HL-60 (cell line): ENCODE measurements at regions not wholly inside any gene's neighbourhood (a gene's known extent, or its start where the extent isn't known, plus 50 kb on each side); places are given as distances from the start of the nearest gene placed in this dataset.

Source experiments
- DNase-seq, 2 experiments: peaks; one replicate each; pipeline ENCODE4 v3.0.0-alpha.2; 2010 to 2020; ENCODE audit warnings: low read depth in 1 of 2, low spot score in 1 of 2
- H3K27ac ChIP-seq: fragments of 250-450 bp; sonication (Bioruptor Pico); replicated peaks from 2 replicates; pipeline ENCODE4 v1.5.1; 2020; ENCODE audit warnings: mild to moderate bottlenecking, moderate library complexity
- H3K27me3 ChIP-seq: fragments of 250-450 bp; sonication (Bioruptor Pico); 2 replicates; pipeline ENCODE4 v1.5.1; 2021; ENCODE audit warnings: mild to moderate bottlenecking, moderate library complexity; ENCODE audit not compliant: insufficient read depth, poor library complexity, severe bottlenecking
- H3K4me3 ChIP-seq: replicated peaks from 2 replicates; pipeline ENCODE4 v1.5.1; 2011; ENCODE audit warnings: mild to moderate bottlenecking, control low read depth, low read length; ENCODE audit not compliant: insufficient read depth
- CTCF ChIP-seq: IDR thresholded peaks from one replicate; pipeline ENCODE4 v1.5.1; 2011; ENCODE audit warnings: low read length, control low read depth, inconsistent platforms; ENCODE audit not compliant: insufficient read depth
- GABPA ChIP-seq: IDR thresholded peaks from 2 replicates; pipeline ENCODE4 v1.6.1; 2012; ENCODE audit warnings: low read depth
- POLR2AphosphoS5 ChIP-seq: IDR thresholded peaks from 2 replicates; pipeline ENCODE4 v1.6.1; 2012; ENCODE audit warnings: low read depth
- SPI1 ChIP-seq: IDR thresholded peaks from 2 replicates; pipeline ENCODE4 v1.6.1; 2012; ENCODE audit warnings: low read depth, mild to moderate bottlenecking, borderline replicate concordance
- TF ChIP-seq, protein P1 (sequence below): IDR thresholded peaks from 2 replicates; pipeline ENCODE4 v1.6.1; 2012; ENCODE audit warnings: low read depth; ENCODE audit not compliant: insufficient replicate concordance

DNA sequence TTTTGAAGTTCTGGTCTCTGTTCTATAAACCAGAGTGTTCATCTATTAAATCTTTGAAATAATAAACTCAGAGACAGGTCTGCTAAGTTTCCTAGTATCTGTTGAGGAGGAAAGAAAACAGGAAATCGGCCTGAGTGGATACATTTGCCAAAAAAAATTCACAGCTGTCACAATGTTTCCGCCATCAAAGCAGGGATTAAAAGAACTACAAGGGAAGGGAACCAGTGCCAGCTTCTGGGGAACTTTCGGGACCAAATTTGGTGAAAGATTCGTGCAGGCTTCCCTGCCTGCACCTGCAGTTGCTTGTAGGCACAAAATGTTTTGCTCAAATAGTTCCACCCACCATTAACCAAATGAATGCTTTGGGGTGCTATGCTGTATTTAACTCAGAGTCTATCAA lies 267.5 kb downstream of the MSX2 start:
- H3K27me3 ChIP-seq, result peaks cover 4% of the 10 kb centered on the region
- no peak for DNase-seq
- no peak overlapping the region for H3K27ac ChIP-seq
- TF ChIP-seq GABPA (no peak), SPI1 (no peak), POLR2AphosphoS5 (no peak), CTCF (no peak)
- TF ChIP-seq, protein P1, sequence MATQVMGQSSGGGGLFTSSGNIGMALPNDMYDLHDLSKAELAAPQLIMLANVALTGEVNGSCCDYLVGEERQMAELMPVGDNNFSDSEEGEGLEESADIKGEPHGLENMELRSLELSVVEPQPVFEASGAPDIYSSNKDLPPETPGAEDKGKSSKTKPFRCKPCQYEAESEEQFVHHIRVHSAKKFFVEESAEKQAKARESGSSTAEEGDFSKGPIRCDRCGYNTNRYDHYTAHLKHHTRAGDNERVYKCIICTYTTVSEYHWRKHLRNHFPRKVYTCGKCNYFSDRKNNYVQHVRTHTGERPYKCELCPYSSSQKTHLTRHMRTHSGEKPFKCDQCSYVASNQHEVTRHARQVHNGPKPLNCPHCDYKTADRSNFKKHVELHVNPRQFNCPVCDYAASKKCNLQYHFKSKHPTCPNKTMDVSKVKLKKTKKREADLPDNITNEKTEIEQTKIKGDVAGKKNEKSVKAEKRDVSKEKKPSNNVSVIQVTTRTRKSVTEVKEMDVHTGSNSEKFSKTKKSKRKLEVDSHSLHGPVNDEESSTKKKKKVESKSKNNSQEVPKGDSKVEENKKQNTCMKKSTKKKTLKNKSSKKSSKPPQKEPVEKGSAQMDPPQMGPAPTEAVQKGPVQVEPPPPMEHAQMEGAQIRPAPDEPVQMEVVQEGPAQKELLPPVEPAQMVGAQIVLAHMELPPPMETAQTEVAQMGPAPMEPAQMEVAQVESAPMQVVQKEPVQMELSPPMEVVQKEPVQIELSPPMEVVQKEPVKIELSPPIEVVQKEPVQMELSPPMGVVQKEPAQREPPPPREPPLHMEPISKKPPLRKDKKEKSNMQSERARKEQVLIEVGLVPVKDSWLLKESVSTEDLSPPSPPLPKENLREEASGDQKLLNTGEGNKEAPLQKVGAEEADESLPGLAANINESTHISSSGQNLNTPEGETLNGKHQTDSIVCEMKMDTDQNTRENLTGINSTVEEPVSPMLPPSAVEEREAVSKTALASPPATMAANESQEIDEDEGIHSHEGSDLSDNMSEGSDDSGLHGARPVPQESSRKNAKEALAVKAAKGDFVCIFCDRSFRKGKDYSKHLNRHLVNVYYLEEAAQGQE, result no peak
- no peak overlapping the region for H3K4me3 ChIP-seq

DNA sequence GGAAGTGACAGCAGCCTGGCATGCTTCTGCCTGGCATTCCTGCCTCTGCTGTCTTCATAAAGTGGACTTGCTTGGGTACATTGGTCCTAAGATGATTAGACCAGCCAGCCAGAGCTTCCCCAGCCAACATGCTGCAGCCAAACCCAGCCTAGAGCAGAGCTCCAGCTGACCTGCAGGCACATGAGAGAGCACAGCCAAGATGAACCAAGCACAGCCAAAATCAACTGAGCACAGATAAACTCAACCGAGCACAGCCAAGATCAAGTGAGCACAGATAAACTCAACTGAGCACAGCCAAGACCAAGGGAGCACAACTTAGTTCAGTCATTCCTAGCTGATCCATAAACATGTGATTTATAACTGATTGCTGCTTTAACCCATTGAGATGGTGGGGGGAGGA lies 266.5 kb downstream of the MSX2 start:
- Histone ChIP-seq H3K4me3 (no peak overlapping the region), H3K27me3 (peaks cover 4% of the 10 kb centered on the region), H3K27ac (no peak overlapping the region)
- TF ChIP-seq, protein P1, result no peak
- no peak for TF ChIP-seq CTCF
- no peak for TF ChIP-seq GABPA
- no peak for TF ChIP-seq SPI1
- no peak for TF ChIP-seq POLR2AphosphoS5
- DNase-seq, result no peak

DNA sequence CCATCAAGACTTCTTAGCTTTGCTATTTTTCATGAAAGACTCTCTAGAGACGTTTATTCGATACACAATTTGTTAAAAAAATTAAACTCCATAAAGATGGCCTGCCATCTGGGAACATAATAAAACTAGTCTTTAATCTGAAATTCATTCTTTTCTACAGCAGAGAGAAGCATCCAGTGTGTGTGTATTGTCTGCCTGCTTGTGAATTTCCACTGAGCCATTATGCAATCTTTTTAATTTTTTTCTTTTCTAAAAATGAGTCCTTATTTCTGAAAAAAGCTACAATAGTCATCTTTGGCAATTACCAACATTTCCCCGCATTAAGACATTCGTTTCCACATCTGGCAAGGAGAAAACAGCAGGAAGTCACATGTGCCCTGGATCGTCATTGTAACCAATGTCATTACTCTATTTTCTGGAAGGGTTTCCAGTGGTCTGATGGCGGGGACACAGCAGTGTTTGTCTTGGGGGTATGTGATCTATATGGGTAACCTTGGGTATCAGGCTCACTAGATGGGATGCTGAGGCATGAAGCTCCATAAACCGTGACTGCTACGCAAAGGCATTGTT lies 263.1 kb downstream of the MSX2 start:
- DNase-seq, result no peak
- Histone ChIP-seq H3K27ac (no peak overlapping the region), H3K4me3 (no peak overlapping the region), H3K27me3 (peaks cover 4% of the 10 kb centered on the region)
- TF ChIP-seq SPI1 (no peak), GABPA (no peak), CTCF (no peak), POLR2AphosphoS5 (no peak)
- TF ChIP-seq, protein P1, result no peak
